OCI-LY3 (cell line): ENCODE measurements at regions not wholly inside any gene's neighbourhood (a gene's known extent, or its start where the extent isn't known, plus 50 kb on each side); places are given as distances from the start of the nearest gene placed in this dataset.

Source experiments
- EZH2phosphoT487 ChIP-seq: fragments of 200-600 bp; shearing (Covaris generic); IDR thresholded peaks from 2 replicates; pipeline ENCODE4 v1.6.1; 2018; ENCODE audit warnings: antibody characterized with exemption, mixed run types, low read depth
- TF ChIP-seq, protein P1 (sequence below): fragments of 200-600, 300-600 bp; sonication (generic); IDR thresholded peaks from 2 replicates; pipeline ENCODE4 v1.5.1; 2014; ENCODE audit warnings: antibody characterized with exemption, low read length, low read depth

DNA sequence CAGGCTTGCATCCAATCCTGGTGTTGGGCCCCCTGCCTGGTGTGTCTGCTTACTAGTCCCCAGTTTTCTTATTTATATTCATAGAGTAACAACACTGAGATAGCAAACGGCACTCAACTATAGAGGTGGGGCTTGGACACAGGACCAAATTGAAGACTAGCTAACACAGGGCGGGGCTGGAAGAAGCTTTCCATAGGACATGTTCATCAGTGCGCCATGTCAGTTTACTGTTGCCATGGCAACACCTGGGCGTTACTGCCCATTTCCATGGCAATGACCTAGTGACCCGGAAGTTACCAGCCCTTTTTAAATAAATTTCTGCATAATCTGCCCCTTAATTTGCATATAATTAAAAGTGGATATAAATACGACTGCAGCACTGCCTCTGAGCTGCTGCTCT is 275.5 kb upstream of the TMEM132C start:
- TF ChIP-seq, protein P1, sequence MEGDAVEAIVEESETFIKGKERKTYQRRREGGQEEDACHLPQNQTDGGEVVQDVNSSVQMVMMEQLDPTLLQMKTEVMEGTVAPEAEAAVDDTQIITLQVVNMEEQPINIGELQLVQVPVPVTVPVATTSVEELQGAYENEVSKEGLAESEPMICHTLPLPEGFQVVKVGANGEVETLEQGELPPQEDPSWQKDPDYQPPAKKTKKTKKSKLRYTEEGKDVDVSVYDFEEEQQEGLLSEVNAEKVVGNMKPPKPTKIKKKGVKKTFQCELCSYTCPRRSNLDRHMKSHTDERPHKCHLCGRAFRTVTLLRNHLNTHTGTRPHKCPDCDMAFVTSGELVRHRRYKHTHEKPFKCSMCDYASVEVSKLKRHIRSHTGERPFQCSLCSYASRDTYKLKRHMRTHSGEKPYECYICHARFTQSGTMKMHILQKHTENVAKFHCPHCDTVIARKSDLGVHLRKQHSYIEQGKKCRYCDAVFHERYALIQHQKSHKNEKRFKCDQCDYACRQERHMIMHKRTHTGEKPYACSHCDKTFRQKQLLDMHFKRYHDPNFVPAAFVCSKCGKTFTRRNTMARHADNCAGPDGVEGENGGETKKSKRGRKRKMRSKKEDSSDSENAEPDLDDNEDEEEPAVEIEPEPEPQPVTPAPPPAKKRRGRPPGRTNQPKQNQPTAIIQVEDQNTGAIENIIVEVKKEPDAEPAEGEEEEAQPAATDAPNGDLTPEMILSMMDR: no peak
- no peak for TF ChIP-seq EZH2phosphoT487
